ENCODE measurements at regions not wholly inside any gene's neighbourhood (a gene's known extent, or its start where the extent isn't known, plus 50 kb on each side); places are given as distances from the start of the nearest gene placed in this dataset.

DNA sequence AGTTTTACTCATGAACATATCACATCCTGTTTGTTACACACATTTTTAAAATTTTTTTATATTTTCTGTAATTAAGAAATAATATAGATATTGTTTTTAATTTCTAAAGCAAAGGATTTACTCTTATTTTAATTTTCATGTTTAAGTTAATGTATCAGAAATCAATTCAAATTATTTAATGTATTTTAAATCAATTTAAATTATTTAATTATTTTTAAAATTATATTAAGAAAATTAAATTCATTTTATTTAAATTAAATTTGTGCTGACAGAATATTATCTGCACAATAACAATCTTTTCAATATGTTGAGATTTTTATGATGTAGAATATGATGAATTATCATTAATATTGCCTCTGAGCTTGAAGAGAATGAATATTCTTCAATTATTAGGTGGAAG is 681.2 kb upstream of the ALCAM start:
- TF ChIP-seq CTCF (IDR thresholded peaks at IDR 0.05) (no peak), POLR2A (IDR thresholded peaks at IDR 0.05) (no peak)
